HUES48 (cell line): ENCODE measurements at regions not wholly inside any gene's neighbourhood (a gene's known extent, or its start where the extent isn't known, plus 50 kb on each side); places are given as distances from the start of the nearest gene placed in this dataset.
"Not testable (repeated sequence)": the region's sequence is repeated elsewhere in the genome, so short reads cannot be mapped to it uniquely, and the experiment has no call there.

Source experiments
- H3K27ac ChIP-seq: one replicate; pipeline ENCODE4 v1.7.0; 2013; ENCODE audit warnings: low read depth, low read length, inconsistent platforms
- H3K27me3 ChIP-seq: 2 replicates; pipeline ENCODE4 v1.6.1; 2013; ENCODE audit warnings: mild to moderate bottlenecking, low read length; ENCODE audit not compliant: control insufficient read depth, insufficient read depth
- H3K36me3 ChIP-seq: 2 replicates; pipeline ENCODE4 v1.6.1; 2013; ENCODE audit warnings: low read length; ENCODE audit not compliant: control insufficient read depth, insufficient read depth
- H3K4me1 ChIP-seq: 2 replicates; pipeline ENCODE4 v1.6.1; 2013; ENCODE audit warnings: mild to moderate bottlenecking, low read length; ENCODE audit not compliant: control insufficient read depth, insufficient read depth
- H3K4me3 ChIP-seq: 2 replicates; pipeline ENCODE4 v1.5.1; 2013; ENCODE audit warnings: mild to moderate bottlenecking, low read depth, low read length
- H3K9ac ChIP-seq: 2 replicates; pipeline ENCODE4 v1.6.1; 2013; ENCODE audit warnings: mild to moderate bottlenecking, low read depth, low read length, moderate library complexity
- H3K9me3 ChIP-seq: 2 replicates; pipeline ENCODE4 v1.6.1; 2013; ENCODE audit warnings: low read length; ENCODE audit not compliant: control insufficient read depth, insufficient read depth

- Histone ChIP-seq H3K9me3 (no peaks in the 10 kb centered on the region), H3K9ac (no peak overlapping the region), H3K36me3 (no peaks in the 10 kb centered on the region), H3K4me3 (no peak overlapping the region), H3K27ac (no peak overlapping the region), H3K4me1 (no peaks in the 10 kb centered on the region), H3K27me3 (no peaks in the 10 kb centered on the region)
These were observed 90.3 kb downstream of the RPL27A start for GRCh38 chr11:8772571-8773519.

GRCh38 chr11:8773916-8774539 lies 91.4 kb downstream of the RPL27A start:
- Histone ChIP-seq H3K4me3 (no peak overlapping the region), H3K27ac (no peak overlapping the region), H3K27me3 (no peaks in the 10 kb centered on the region), H3K9me3 (no peaks in the 10 kb centered on the region), H3K4me1 (no peaks in the 10 kb centered on the region), H3K36me3 (no peaks in the 10 kb centered on the region), H3K9ac (no peak overlapping the region)

GRCh38 chr11:8774916-8775315 lies 92.3 kb downstream of the RPL27A start:
- H3K9ac ChIP-seq, H3K4me3 ChIP-seq, H3K9me3 ChIP-seq, H3K36me3 ChIP-seq, H3K27ac ChIP-seq, H3K27me3 ChIP-seq, H3K4me1 ChIP-seq: not testable (repeated sequence)

GRCh38 chr11:8775332-8775731 lies 92.7 kb downstream of the RPL27A start:
- Histone ChIP-seq H3K27ac (no peak overlapping the region), H3K4me1 (no peaks in the 10 kb centered on the region), H3K9me3 (no peaks in the 10 kb centered on the region), H3K9ac (no peak overlapping the region), H3K4me3 (no peak overlapping the region), H3K27me3 (no peaks in the 10 kb centered on the region), H3K36me3 (no peaks in the 10 kb centered on the region)

- no peaks in the 10 kb centered on the region for H3K27me3 ChIP-seq
- H3K36me3 ChIP-seq: no peaks in the 10 kb centered on the region
- H3K9me3 ChIP-seq: no peaks in the 10 kb centered on the region
- no peaks in the 10 kb centered on the region for H3K4me1 ChIP-seq
- H3K4me3 ChIP-seq: no peak overlapping the region
- no peak overlapping the region for H3K27ac ChIP-seq
- no peak overlapping the region for H3K9ac ChIP-seq
These were observed 93.1 kb downstream of the RPL27A start for GRCh38 chr11:8775734-8776133.

GRCh38 chr11:8776209-8776608 lies 93.6 kb downstream of the RPL27A start:
- H3K27ac ChIP-seq: no peak overlapping the region
- no peak overlapping the region for H3K9ac ChIP-seq
- no peaks in the 10 kb centered on the region for H3K4me1 ChIP-seq
- no peaks in the 10 kb centered on the region for H3K36me3 ChIP-seq
- H3K4me3 ChIP-seq: no peak overlapping the region
- no peaks in the 10 kb centered on the region for H3K9me3 ChIP-seq
- H3K27me3 ChIP-seq: no peaks in the 10 kb centered on the region

- Histone ChIP-seq H3K27me3 (no peaks in the 10 kb centered on the region), H3K36me3 (no peaks in the 10 kb centered on the region), H3K4me3 (no peak overlapping the region), H3K27ac (no peak overlapping the region), H3K4me1 (no peaks in the 10 kb centered on the region), H3K9me3 (no peaks in the 10 kb centered on the region), H3K9ac (no peak overlapping the region)
These were observed 95.5 kb downstream of the RPL27A start for GRCh38 chr11:8777907-8778767.

GRCh38 chr11:8779107-8779506 lies 96.5 kb downstream of the RPL27A start:
- Histone ChIP-seq H3K9me3 (no peaks in the 10 kb centered on the region), H3K4me3 (no peak overlapping the region), H3K9ac (no peak overlapping the region), H3K4me1 (no peaks in the 10 kb centered on the region), H3K27ac (no peak overlapping the region), H3K27me3 (no peaks in the 10 kb centered on the region), H3K36me3 (no peaks in the 10 kb centered on the region)

- Histone ChIP-seq H3K4me3 (no peak overlapping the region), H3K27ac (no peak overlapping the region), H3K36me3 (no peaks in the 10 kb centered on the region), H3K9ac (no peak overlapping the region), H3K27me3 (no peaks in the 10 kb centered on the region), H3K9me3 (no peaks in the 10 kb centered on the region), H3K4me1 (no peaks in the 10 kb centered on the region)
These were observed 97.1 kb downstream of the RPL27A start for GRCh38 chr11:8779732-8780131.

- no peaks in the 10 kb centered on the region for H3K9me3 ChIP-seq
- no peak overlapping the region for H3K27ac ChIP-seq
- H3K36me3 ChIP-seq: no peaks in the 10 kb centered on the region
- H3K4me3 ChIP-seq: no peak overlapping the region
- H3K9ac ChIP-seq: no peak overlapping the region
- no peaks in the 10 kb centered on the region for H3K27me3 ChIP-seq
- H3K4me1 ChIP-seq: peaks cover 13% of the 10 kb centered on the region
These were observed 102.4 kb downstream of the RPL27A start for GRCh38 chr11:8784954-8785353.
